SH-SY5Y (cell line): ENCODE measurements at regions not wholly inside any gene's neighbourhood (a gene's known extent, or its start where the extent isn't known, plus 50 kb on each side); places are given as distances from the start of the nearest gene placed in this dataset.

Experiments used
- GATA2 ChIP-seq: IDR thresholded peaks from 2 replicates; pipeline ENCODE4 v1.6.1; 2011; ENCODE audit warnings: mild to moderate bottlenecking, low read depth, low read length
- GATA3 ChIP-seq: IDR thresholded peaks from 2 replicates; pipeline ENCODE4 v1.6.1; 2011; ENCODE audit warnings: low read depth, mild to moderate bottlenecking, low read length, moderate library complexity

- TF ChIP-seq GATA2, result no peak
- TF ChIP-seq GATA3, result no peak
Observed at GRCh38 chr14:85728476-85729065, 198.6 kb downstream of the FLRT2 start.
